Keratinocyte (primary cell): ENCODE measurements at regions not wholly inside any gene's neighbourhood (a gene's known extent, or its start where the extent isn't known, plus 50 kb on each side); places are given as distances from the start of the nearest gene placed in this dataset.

Experiments used
- DNase-seq: peaks from one replicate; pipeline ENCODE4 v3.0.0-alpha.2; 2011; ENCODE audit warnings: low read depth, missing footprints, low spot score
- FAIRE-seq: peaks from 2 replicates; lab custom pipeline; 2011; peaks lifted over from hg19 to GRCh38; lab: Jason Lieb, UNC
- H2AFZ ChIP-seq: 2 replicates; pipeline ENCODE4 v1.6.0; 2012; ENCODE audit warnings: low read length, control low read depth, inconsistent platforms; ENCODE audit not compliant: control insufficient read depth
- H3K27ac ChIP-seq: 2 replicates; pipeline ENCODE4 v1.5.1; 2011; ENCODE audit warnings: low read length; ENCODE audit not compliant: control insufficient read depth, insufficient read depth
- H3K27me3 ChIP-seq: 3 replicates; pipeline ENCODE4 v1.6.0; 2011; ENCODE audit warnings: low read length; ENCODE audit not compliant: control insufficient read depth, insufficient read depth; ENCODE audit errors: extremely low read depth
- H3K36me3 ChIP-seq, 2 experiments: 2 replicates in 1 of 2; 3 replicates in 1 of 2; pipeline ENCODE4 v1.5.1; 2011; ENCODE audit warnings: low read length in 2 of 2, mild to moderate bottlenecking in 1 of 2; ENCODE audit not compliant: control insufficient read depth in 2 of 2, insufficient read depth in 2 of 2; ENCODE audit errors: extremely low read depth in 1 of 2
- H3K4me1 ChIP-seq: 3 replicates; pipeline ENCODE4 v1.5.1; 2011; ENCODE audit warnings: low read length; ENCODE audit not compliant: control insufficient read depth, insufficient read depth; ENCODE audit errors: extremely low read depth
- H3K4me2 ChIP-seq: 3 replicates; pipeline ENCODE4 v1.6.0; 2011; ENCODE audit warnings: low read depth, low read length; ENCODE audit not compliant: control insufficient read depth, insufficient read depth; ENCODE audit errors: extremely low read depth
- H3K4me3 ChIP-seq, 3 experiments: fragments of 200-600 bp in 1 of 3; sonication (generic) in 1 of 3; 2 replicates in 2 of 3; 3 replicates in 1 of 3; pipeline ENCODE4 v1.5.1; 2011 to 2016; ENCODE audit warnings: low read length in 3 of 3, mild to moderate bottlenecking in 3 of 3, control low read depth in 2 of 3, inconsistent platforms in 1 of 3, low read depth in 1 of 3, mixed read lengths in 1 of 3, mixed run types in 1 of 3, moderate library complexity in 1 of 3; ENCODE audit not compliant: control insufficient read depth in 2 of 3, insufficient read depth in 2 of 3; ENCODE audit errors: extremely low read depth in 1 of 3
- H3K79me2 ChIP-seq: 2 replicates; pipeline ENCODE4 v1.6.0; 2012; ENCODE audit warnings: low read length; ENCODE audit not compliant: control insufficient read depth, insufficient read depth
- H3K9ac ChIP-seq: 3 replicates; pipeline ENCODE4 v1.6.0; 2011; ENCODE audit warnings: low read length; ENCODE audit not compliant: control insufficient read depth, insufficient read depth; ENCODE audit errors: extremely low read depth
- H3K9me1 ChIP-seq: 3 replicates; pipeline ENCODE4 v1.6.0; 2011; ENCODE audit warnings: low read length; ENCODE audit not compliant: control insufficient read depth, insufficient read depth; ENCODE audit errors: extremely low read depth
- H3K9me3 ChIP-seq: 2 replicates; pipeline ENCODE4 v1.5.1; 2012; ENCODE audit warnings: low read depth, low read length; ENCODE audit not compliant: control insufficient read depth
- H4K20me1 ChIP-seq: 3 replicates; pipeline ENCODE4 v1.6.0; 2011; ENCODE audit warnings: low read length; ENCODE audit not compliant: control insufficient read depth, insufficient read depth; ENCODE audit errors: extremely low read depth
- CTCF ChIP-seq, 3 experiments: IDR thresholded peaks in 1 of 3; conservative IDR thresholded peaks in 1 of 3; optimal IDR thresholded peaks in 1 of 3; 2 replicates in 2 of 3; 3 replicates in 1 of 3; pipeline versions ENCODE3 to v1.5.1; 2011; ENCODE audit warnings: low read length in 3 of 3, mild to moderate bottlenecking in 3 of 3, moderate library complexity in 2 of 3, control low read depth in 1 of 3, inconsistent platforms in 1 of 3; ENCODE audit not compliant: insufficient read depth in 2 of 3; ENCODE audit errors: extremely low read depth in 1 of 3
- EZH2 ChIP-seq: IDR thresholded peaks from one replicate; pipeline ENCODE4 v1.6.1; 2012; ENCODE audit warnings: inconsistent platforms, mild to moderate bottlenecking, low read length, moderate library complexity
- dilution Hi-C: fragments of 300-500 bp; cut with MboI; formaldehyde crosslinking; loops from one replicate; pipeline ENCODE4 v1.7.0; 2020; ENCODE audit warnings: low sequenced_read_pairs; ENCODE audit not compliant: extremely low pct_ligation_motif_present

GRCh38 chr1:157368363-157368762 is 184.0 kb downstream of the FCRL5 start:
- H3K27me3 ChIP-seq: no peaks in the 10 kb centered on the region
- no peaks in the 10 kb centered on the region for H3K9me3 ChIP-seq
- no peak overlapping the region for H3K4me2 ChIP-seq
- H3K27ac ChIP-seq: no peak overlapping the region
- no peak overlapping the region for H2AFZ ChIP-seq
- no peaks in the 10 kb centered on the region for H3K4me1 ChIP-seq
- no peaks in the 10 kb centered on the region for H3K9me1 ChIP-seq
- H4K20me1 ChIP-seq: no peaks in the 10 kb centered on the region
- no peak for TF ChIP-seq EZH2
- no peak for TF ChIP-seq CTCF (optimal IDR thresholded peaks at IDR 0.05 in 1 of 3, IDR thresholded peaks at IDR 0.05 in 1 of 3, conservative IDR thresholded peaks at IDR 0.05 in 1 of 3; ENCODE audit: extremely low read depth in 1 of 3, insufficient read depth in 2 of 3, low read length in 3 of 3)
- no peak for FAIRE-seq
- H3K9ac ChIP-seq: no peak overlapping the region
- H3K36me3 ChIP-seq: no peaks in the 10 kb centered on the region
- H3K4me3 ChIP-seq: no peak overlapping the region
- DNase-seq: no peak
- no peaks in the 10 kb centered on the region for H3K79me2 ChIP-seq
- dilution Hi-C loops: loop anchor here (25.0 kb wide), 1 partner anchor 119 kb away; no protein-coding TSS in a partner anchor

GRCh38 chr1:157367870-157368269 is 184.4 kb downstream of the FCRL5 start:
- no peak for FAIRE-seq
- no peaks in the 10 kb centered on the region for H3K36me3 ChIP-seq
- H3K4me3 ChIP-seq: no peak overlapping the region
- no peak overlapping the region for H3K27ac ChIP-seq
- no peak overlapping the region for H2AFZ ChIP-seq
- H3K9ac ChIP-seq: no peak overlapping the region
- no peaks in the 10 kb centered on the region for H3K9me3 ChIP-seq
- no peaks in the 10 kb centered on the region for H3K9me1 ChIP-seq
- no peaks in the 10 kb centered on the region for H3K27me3 ChIP-seq
- H3K79me2 ChIP-seq: no peaks in the 10 kb centered on the region
- no peaks in the 10 kb centered on the region for H4K20me1 ChIP-seq
- dilution Hi-C loops: loop anchor here (25.0 kb wide), 1 partner anchor 119 kb away; no protein-coding TSS in a partner anchor
- no peak for TF ChIP-seq CTCF (optimal IDR thresholded peaks at IDR 0.05 in 1 of 3, IDR thresholded peaks at IDR 0.05 in 1 of 3, conservative IDR thresholded peaks at IDR 0.05 in 1 of 3; ENCODE audit: extremely low read depth in 1 of 3, insufficient read depth in 2 of 3, low read length in 3 of 3)
- no peak for TF ChIP-seq EZH2
- H3K4me1 ChIP-seq: no peaks in the 10 kb centered on the region
- no peak for DNase-seq
- H3K4me2 ChIP-seq: no peak overlapping the region
